COLO668 (cell line): ENCODE measurements at regions not wholly inside any gene's neighbourhood (a gene's known extent, or its start where the extent isn't known, plus 50 kb on each side); places are given as distances from the start of the nearest gene placed in this dataset.
"Not testable (repeated sequence)": the region's sequence is repeated elsewhere in the genome, so short reads cannot be mapped to it uniquely, and the experiment has no call there.

Experiments
- DNase-seq: peaks from one replicate; lab custom pipeline; 2025; ENCODE audit not compliant: unreplicated experiment; lab: John Stamatoyannopoulos, UW

GRCh38 chr13:90866006-90866405 lies 481.5 kb upstream of the MIR17HG start:
- no peak for DNase-seq

DNA sequence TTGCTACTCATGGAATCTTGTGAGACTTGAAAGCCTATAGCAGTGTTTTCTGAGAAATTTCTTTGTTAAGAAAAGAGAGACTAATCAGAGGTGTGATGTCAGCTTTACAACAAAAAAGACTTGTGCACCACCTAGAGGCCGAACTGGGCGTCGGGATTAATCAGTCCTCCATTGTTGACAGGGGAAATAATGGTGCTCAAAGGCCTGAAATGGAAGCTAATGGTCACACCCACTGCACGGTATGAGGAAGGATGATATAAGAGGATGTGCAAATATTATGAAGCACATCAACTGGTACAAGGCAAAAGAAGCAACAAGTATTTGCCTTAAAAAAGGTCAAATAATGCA lies 480.2 kb upstream of the MIR17HG start:
- DNase-seq, result peak; percentile 60

DNA sequence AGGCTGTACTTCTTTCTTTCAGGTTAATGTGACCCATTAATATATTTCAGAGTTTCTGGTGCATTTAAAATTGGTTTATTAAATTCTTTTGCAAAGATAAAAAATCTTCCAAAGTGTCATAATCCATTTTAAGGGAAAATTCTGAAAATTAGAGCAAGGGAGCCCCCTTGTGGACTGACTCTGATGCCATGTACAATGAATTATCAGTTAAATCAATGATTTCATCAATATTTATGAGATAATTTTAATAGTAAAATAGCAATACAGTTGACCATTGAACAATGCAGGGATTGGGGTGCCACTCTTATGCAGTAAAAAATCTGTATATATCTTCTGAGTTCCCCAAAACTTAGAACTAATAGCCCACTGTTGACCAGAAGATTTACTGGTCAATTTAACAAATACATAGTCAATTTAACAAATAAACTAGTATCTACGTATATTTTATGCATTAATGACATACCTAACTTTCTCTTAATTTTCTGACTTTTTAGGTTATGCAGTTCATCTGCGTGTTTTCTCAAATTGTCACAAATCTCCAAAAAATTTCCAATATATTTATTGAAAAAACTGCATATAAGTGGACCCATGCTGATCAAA lies 479.1 kb upstream of the MIR17HG start:
- peak; percentile 28 for DNase-seq

DNA sequence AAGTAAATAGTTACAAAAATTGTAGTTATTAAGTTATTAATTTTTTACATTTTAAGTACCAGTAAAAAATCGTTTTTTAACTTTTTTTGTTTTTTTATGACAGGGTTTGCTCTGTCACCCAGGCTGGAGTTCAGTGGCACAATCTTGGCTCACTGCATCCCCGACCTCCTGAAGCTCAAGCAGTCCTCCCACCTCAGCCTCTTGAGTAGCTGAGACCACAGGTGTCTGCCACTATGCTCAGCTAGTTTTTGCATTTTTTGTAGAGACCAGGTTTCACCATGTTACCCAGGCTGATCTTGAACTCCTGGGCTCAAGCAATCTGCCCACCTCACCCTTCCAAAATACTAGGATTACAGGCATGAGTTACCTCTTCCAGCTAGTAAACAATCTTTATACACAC lies 477.9 kb upstream of the MIR17HG start:
- no peak for DNase-seq

- DNase-seq, result no peak
These were observed 474.9 kb upstream of the MIR17HG start for GRCh38 chr13:90872491-90873025.

DNA sequence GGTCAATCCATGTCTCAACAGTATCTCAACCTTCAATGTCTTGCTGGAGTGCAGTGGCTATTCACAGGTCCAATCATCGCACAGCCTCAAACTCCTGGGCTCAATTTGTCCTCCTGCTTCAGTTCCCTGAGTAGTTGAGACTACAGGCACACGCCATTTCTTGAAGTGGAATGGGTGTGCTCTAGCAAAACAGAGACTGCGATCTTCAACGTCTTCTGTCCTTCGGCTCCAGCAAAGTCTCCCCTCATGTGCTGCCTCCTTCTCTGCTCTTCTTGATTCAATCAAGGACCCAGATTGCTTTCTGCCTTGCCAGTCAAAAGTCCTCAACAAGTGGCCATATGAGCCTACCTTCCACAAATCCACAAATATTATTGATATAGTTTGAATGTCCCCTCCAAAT lies 466.7 kb upstream of the MIR17HG start:
- no peak for DNase-seq

DNA sequence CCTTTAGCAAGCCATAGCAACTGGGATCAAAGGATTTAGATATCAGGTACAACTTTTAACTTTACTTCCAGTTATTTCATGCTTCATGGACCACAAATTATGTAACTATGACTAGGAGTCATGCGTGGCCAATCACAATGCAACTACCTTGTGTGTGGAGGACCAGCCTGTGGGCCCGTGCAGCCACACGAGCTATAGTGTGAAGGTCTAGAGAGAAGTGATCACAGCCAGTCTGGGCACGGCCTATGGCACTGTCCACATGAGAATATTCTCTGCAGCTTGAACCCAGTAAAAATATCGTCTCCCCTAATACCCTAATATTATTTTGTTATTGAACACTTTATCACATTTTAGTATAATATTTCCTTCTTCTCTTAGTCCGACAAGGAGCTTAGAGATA lies 464.9 kb upstream of the MIR17HG start:
- no peak for DNase-seq

GRCh38 chr13:90883592-90883991 lies 463.9 kb upstream of the MIR17HG start:
- no peak for DNase-seq

GRCh38 chr13:90884066-90884465 lies 463.4 kb upstream of the MIR17HG start:
- DNase-seq, result no peak

DNA sequence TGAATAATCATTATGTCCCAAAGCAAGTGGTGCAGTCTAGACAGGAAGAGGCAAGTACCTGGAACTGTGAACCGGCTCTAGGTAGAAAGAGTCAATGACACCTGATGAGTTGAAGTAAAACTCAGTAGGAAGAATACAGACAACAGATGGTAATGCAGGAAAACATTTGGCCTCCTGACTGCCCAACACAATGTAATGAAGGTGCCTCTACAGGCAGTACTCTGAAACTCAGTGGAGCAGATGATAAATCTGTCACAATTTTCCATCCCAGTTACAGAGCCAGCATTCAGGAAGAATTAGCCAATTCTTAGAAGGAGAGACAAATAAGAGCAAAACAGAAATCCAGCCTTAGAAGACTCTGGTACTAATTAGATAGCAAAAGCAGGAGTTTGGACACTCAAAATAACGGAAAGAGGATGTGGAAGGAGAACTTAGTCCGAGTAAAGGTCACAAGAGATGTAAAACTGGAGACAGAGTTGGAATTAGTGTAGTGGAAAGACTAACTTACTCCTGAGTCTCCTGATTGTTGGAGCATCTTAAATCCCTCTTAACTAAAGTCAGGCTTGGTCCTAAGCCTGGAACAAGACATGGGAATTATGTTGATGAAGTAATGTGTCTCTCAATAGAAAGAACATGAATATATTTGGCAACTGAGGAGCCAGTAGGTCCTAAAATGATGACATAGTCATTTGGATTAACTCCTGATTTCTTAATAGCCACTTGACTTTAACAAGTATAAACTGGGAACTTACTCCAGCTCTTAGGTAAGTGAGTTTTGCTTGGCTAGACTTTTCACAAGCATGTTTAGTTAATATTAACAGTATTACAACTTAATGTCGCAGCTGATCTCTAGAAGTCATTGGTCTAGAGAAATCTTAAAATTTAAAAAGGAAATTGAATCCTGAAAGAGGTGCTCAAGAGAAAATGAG lies 457.3 kb upstream of the MIR17HG start:
- no peak for DNase-seq

DNA sequence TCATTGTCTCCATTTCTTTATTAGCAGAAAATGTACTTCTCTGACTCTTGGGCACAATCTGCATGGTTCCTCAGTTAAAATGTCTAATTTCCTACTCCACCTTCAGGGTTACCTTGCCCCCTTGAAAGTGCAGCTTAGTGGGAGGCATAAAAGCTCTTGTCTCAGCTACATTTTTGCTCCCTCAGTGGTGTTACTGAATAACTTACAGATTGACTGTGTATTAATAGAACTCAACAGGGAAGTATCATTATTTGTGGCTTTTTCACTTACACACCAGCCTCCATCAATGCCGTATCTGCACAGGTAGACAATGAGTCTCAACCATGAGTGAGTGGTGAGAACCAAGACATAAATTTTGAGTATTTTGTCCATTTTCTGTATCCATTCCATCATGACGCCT lies 456.2 kb upstream of the MIR17HG start:
- DNase-seq, result no peak

DNA sequence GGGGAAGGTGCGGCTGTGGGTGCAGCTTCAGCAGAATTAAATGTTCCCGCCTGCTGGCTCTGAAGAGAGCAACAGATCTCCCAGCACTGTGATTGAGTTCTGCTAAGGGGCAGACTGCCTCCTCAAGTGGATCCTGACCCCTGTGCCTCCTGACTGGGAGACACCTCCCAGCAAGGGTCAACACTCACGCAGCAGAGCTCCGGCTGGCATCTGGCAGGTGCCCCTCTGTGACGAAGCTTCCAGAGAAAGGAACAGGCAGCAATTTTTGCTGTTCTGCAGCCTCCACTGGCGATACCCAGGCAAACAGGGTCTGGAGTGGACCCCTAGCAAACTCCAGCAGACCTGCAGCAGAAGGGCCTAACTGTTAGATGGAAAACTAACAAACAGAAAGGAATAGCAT lies 454.3 kb upstream of the MIR17HG start:
- DNase-seq, result not testable (repeated sequence)

DNA sequence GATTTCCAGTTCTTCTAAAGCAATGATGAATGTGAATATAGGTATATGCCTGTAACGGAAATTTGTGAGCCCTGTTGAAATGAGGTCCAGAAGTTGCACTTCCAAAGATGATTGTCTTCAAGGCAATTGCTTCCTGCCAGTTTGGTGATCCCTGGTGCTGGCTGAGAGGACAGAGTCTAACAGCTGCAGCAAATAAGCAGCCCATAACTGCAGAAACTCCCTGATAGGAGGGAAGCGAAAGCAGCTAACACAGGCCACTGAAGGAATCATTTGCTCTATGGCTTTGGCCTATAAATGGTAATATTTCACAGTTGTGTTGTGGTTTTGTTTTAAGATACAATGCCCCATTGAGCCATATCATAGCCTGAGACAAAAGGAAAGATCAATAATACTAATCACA lies 451.5 kb upstream of the MIR17HG start:
- DNase-seq, result no peak

DNA sequence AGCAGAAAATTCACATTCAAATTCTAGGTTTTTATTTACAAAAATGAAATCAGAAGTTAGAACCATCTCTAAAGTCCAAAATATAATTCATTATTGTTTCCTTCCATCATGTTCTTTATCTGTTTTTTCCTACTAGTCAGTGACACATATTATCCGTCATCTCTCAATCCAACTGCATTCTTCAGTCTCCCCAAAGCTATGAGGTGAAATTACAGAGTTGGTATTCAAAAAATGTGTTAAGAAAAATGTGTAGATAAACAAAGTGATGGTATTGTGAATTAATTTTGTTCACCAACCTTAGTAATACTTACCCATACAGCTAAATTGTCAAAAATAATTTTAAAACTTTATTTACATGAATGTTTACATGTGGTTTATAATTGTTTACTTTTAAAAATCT lies 448.7 kb upstream of the MIR17HG start:
- DNase-seq, result no peak

DNA sequence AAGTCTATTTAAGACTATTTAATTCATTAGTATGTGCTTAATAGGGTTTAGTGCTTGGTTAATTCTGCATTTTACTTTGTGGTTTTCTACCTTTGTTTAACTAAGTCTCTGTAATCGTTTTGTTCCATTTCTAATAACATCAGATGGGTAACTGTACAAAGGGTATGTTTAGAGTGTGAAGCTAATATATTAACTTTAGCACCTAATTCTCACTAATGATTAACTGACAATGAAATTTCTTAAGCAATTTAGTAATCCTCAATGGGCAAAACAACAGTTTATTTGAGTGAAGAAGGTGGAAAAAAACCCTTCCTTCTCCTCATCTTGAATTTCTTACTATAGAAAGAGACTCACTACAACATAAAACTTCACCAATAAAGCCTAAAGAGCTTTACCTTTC lies 448.1 kb upstream of the MIR17HG start:
- no peak for DNase-seq

- DNase-seq, result no peak
These were observed 445.2 kb upstream of the MIR17HG start for GRCh38 chr13:90902255-90902654.

- no peak for DNase-seq
These were observed 440.9 kb upstream of the MIR17HG start for GRCh38 chr13:90906554-90906953.

DNA sequence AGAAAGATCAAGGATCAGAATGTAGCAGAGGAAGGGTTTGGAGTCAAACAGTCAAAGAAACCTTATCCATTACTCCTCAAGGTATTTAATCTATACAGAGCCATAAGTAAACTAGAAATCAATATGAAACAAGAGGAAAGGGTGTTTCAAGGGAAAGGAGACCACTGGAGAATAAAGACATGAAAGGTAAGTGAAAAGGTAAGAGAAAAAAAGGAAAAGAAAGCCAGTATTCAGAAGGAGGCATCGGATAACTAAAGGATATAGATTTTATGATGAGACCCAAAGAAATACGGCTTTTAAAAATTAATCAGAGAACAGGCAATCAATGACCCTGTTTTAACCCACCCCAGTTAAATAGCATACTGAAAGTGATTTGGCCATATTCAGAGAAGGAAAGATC lies 438.7 kb upstream of the MIR17HG start:
- DNase-seq, result no peak

DNA sequence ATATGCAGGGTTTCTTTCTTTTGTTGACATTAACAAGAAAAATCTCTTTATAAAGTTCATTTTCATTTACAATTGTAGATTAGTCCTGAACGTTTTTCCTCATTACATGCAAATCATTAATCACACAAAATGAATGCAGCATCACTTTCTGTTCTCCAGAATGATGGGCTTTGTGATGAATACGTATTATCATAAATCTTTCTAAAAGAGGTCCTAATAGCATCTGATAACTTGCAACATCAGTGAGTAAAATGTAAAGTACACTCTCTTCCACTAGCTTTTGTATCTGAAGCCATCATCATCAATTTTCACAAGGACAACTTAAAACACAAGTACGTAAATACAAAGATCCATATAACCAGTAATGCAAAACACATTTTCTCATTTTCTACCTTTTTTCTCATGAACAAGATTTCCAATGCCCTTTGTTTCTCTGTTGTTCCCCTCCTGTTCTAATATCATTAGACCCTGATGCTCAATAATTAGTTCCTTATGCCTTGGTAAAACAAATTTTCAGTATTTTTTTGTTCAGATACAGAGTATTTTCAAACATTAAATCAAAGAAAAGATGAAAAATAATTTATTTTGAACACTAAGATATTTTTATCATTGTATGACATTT lies 437.4 kb upstream of the MIR17HG start:
- no peak for DNase-seq

- no peak for DNase-seq
These were observed 435.2 kb upstream of the MIR17HG start for GRCh38 chr13:90912247-90912646.

DNA sequence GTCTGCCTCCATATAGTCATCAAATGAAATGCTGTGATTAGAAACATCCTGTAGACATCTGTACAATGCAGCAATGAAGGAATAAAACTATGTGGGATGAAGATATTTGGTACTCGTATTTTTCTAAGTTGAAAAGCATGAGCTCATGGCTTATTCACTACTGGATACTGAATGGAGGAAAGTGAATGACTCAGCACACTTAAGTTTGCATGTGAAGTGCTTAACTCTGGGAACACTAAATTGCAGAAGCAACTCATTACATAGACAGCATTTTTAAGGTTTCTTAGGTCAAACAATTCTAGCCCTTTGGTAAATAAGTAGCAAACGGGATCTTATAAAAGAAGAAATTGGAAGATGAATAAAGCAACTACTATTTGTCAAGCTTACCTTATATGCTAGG lies 429.0 kb upstream of the MIR17HG start:
- no peak for DNase-seq

GRCh38 chr13:90919153-90919552 lies 428.3 kb upstream of the MIR17HG start:
- DNase-seq, result no peak
